HG03342 (cell line): ENCODE measurements at regions not wholly inside any gene's neighbourhood (a gene's known extent, or its start where the extent isn't known, plus 50 kb on each side); places are given as distances from the start of the nearest gene placed in this dataset.

Experiments
- ATAC-seq: cut with Tn5 transposase; IDR thresholded peaks from one replicate; pipeline ENCODE4 v1.9.1; 2021; ENCODE audit warnings: mild to moderate bottlenecking, moderate library complexity; ENCODE audit not compliant: unreplicated experiment

- no peak for ATAC-seq
Measured at GRCh38 chr11:127385071-127385470, 384.5 kb upstream of the KIRREL3 start.

- ATAC-seq, result no peak
Measured at GRCh38 chr11:127383026-127383425, 382.5 kb upstream of the KIRREL3 start.

GRCh38 chr11:127381247-127381646, 380.7 kb upstream of the KIRREL3 start:
- ATAC-seq, result no peak

GRCh38 chr11:127379686-127380085, 379.1 kb upstream of the KIRREL3 start:
- ATAC-seq, result no peak

- ATAC-seq, result no peak
Measured at GRCh38 chr11:127376301-127376700, 375.7 kb upstream of the KIRREL3 start.

- ATAC-seq, result no peak
Measured at GRCh38 chr11:127369356-127369755, 368.8 kb upstream of the KIRREL3 start.

GRCh38 chr11:127362754-127363308, 362.3 kb upstream of the KIRREL3 start:
- no peak for ATAC-seq

GRCh38 chr11:127358160-127358559, 357.6 kb upstream of the KIRREL3 start:
- ATAC-seq, result no peak

- no peak for ATAC-seq
Measured at GRCh38 chr11:127350476-127350875, 349.9 kb upstream of the KIRREL3 start.

GRCh38 chr11:127345819-127346459, 345.4 kb upstream of the KIRREL3 start:
- ATAC-seq, result no peak

- ATAC-seq, result no peak
Measured at GRCh38 chr11:127340438-127340837, 339.9 kb upstream of the KIRREL3 start.

- ATAC-seq, result no peak
Measured at GRCh38 chr11:127339376-127339775, 338.8 kb upstream of the KIRREL3 start.

- ATAC-seq, result no peak
Measured at GRCh38 chr11:127338380-127339259, 338.1 kb upstream of the KIRREL3 start.

- no peak for ATAC-seq
Measured at GRCh38 chr11:127334466-127334865, 333.9 kb upstream of the KIRREL3 start.

- ATAC-seq, result no peak
Measured at GRCh38 chr11:127332896-127333295, 332.3 kb upstream of the KIRREL3 start.

- ATAC-seq, result no peak
Measured at GRCh38 chr11:127330044-127330443, 329.5 kb upstream of the KIRREL3 start.

- ATAC-seq, result no peak
Measured at GRCh38 chr11:127308291-127308690, 307.7 kb upstream of the KIRREL3 start.

GRCh38 chr11:127307700-127308099, 307.1 kb upstream of the KIRREL3 start:
- ATAC-seq, result no peak

- ATAC-seq, result no peak
Measured at GRCh38 chr11:127304634-127305033, 304.1 kb upstream of the KIRREL3 start.

GRCh38 chr11:127288926-127289325, 288.4 kb upstream of the KIRREL3 start:
- no peak for ATAC-seq

- ATAC-seq, result no peak
Measured at GRCh38 chr11:127281534-127281933, 281.0 kb upstream of the KIRREL3 start.

GRCh38 chr11:127275774-127276173, 275.2 kb upstream of the KIRREL3 start:
- no peak for ATAC-seq
